MG63 (cell line): ENCODE measurements at regions not wholly inside any gene's neighbourhood (a gene's known extent, or its start where the extent isn't known, plus 50 kb on each side); places are given as distances from the start of the nearest gene placed in this dataset.
"Not testable (repeated sequence)": the region's sequence is repeated elsewhere in the genome, so short reads cannot be mapped to it uniquely, and the experiment has no call there.

Experiments used
- DNase-seq: peaks from one replicate; pipeline ENCODE4 v3.0.0-alpha.2; 2020
- H3K27me3 ChIP-seq: fragments of 250-450 bp; sonication (Bioruptor Pico); 2 replicates; pipeline ENCODE4 v1.5.1; 2020; ENCODE audit warnings: mild to moderate bottlenecking, moderate library complexity
- H3K36me3 ChIP-seq: fragments of 250-450 bp; sonication (Bioruptor Pico); 2 replicates; pipeline ENCODE4 v1.5.1; 2020; ENCODE audit warnings: mild to moderate bottlenecking, moderate library complexity
- H3K4me3 ChIP-seq: fragments of 250-450 bp; sonication (Bioruptor Pico); 2 replicates; pipeline ENCODE4 v1.5.1; 2020; ENCODE audit warnings: mild to moderate bottlenecking, moderate library complexity
- H3K9me3 ChIP-seq: fragments of 250-450 bp; sonication (Bioruptor Pico); 2 replicates; pipeline ENCODE4 v1.5.1; 2020; ENCODE audit warnings: mild to moderate bottlenecking, moderate library complexity

GRCh38 chr22:47620391-47620790 is 857.9 kb downstream of the TBC1D22A start:
- no peak for DNase-seq
- H3K9me3 ChIP-seq: no peaks in the 10 kb centered on the region

GRCh38 chr22:47619631-47620030 is 857.2 kb downstream of the TBC1D22A start:
- Histone ChIP-seq H3K36me3 (no peaks in the 10 kb centered on the region), H3K4me3 (no peak overlapping the region), H3K27me3 (no peaks in the 10 kb centered on the region; the same call in 1 of the 2 replicates), H3K9me3 (no peaks in the 10 kb centered on the region)
- DNase-seq: no peak

More at GRCh38 chr22:47620391-47620790, 857.9 kb downstream of the TBC1D22A start:
- H3K36me3 ChIP-seq: no peaks in the 10 kb centered on the region
- H3K4me3 ChIP-seq: no peak overlapping the region
- H3K27me3 ChIP-seq: no peaks in the 10 kb centered on the region; the same call in 1 of the 2 replicates

GRCh38 chr22:47618180-47619010 is 855.9 kb downstream of the TBC1D22A start:
- DNase-seq: no peak
- no peaks in the 10 kb centered on the region; the same call in 1 of the 2 replicates for H3K27me3 ChIP-seq
- H3K4me3 ChIP-seq: no peak overlapping the region
- no peaks in the 10 kb centered on the region for H3K36me3 ChIP-seq
- no peaks in the 10 kb centered on the region for H3K9me3 ChIP-seq

- no peak overlapping the region for H3K4me3 ChIP-seq
- H3K36me3 ChIP-seq: no peaks in the 10 kb centered on the region
- no peaks in the 10 kb centered on the region; the same call in 1 of the 2 replicates for H3K27me3 ChIP-seq
- DNase-seq: no peak
- H3K9me3 ChIP-seq: no peaks in the 10 kb centered on the region
Measured at GRCh38 chr22:47617186-47617585, 854.7 kb downstream of the TBC1D22A start.

- Histone ChIP-seq H3K4me3 (no peak overlapping the region), H3K36me3 (no peaks in the 10 kb centered on the region), H3K9me3 (no peaks in the 10 kb centered on the region), H3K27me3 (no peaks in the 10 kb centered on the region; the same call in 1 of the 2 replicates)
- no peak for DNase-seq
Measured at GRCh38 chr22:47616396-47617020, 854.1 kb downstream of the TBC1D22A start.

GRCh38 chr22:47615051-47615450 is 852.6 kb downstream of the TBC1D22A start:
- DNase-seq: no peak
- no peak overlapping the region for H3K4me3 ChIP-seq

GRCh38 chr22:47613606-47614350 is 851.3 kb downstream of the TBC1D22A start:
- H3K36me3 ChIP-seq: no peaks in the 10 kb centered on the region
- H3K27me3 ChIP-seq: no peaks in the 10 kb centered on the region; the same call in 1 of the 2 replicates
- no peak for DNase-seq
- no peaks in the 10 kb centered on the region for H3K9me3 ChIP-seq
- H3K4me3 ChIP-seq: no peak overlapping the region

More at GRCh38 chr22:47615051-47615450, 852.6 kb downstream of the TBC1D22A start:
- Histone ChIP-seq H3K9me3 (no peaks in the 10 kb centered on the region), H3K27me3 (no peaks in the 10 kb centered on the region; the same call in 1 of the 2 replicates), H3K36me3 (no peaks in the 10 kb centered on the region)

GRCh38 chr22:47613181-47613580 is 850.7 kb downstream of the TBC1D22A start:
- not testable (repeated sequence) for H3K27me3 ChIP-seq, H3K4me3 ChIP-seq, DNase-seq, H3K9me3 ChIP-seq, H3K36me3 ChIP-seq

- Histone ChIP-seq H3K9me3 (no peaks in the 10 kb centered on the region), H3K27me3 (no peaks in the 10 kb centered on the region), H3K4me3 (no peak overlapping the region), H3K36me3 (no peaks in the 10 kb centered on the region)
- DNase-seq: no peak
Measured at GRCh38 chr22:47612311-47612910, 850.0 kb downstream of the TBC1D22A start.

GRCh38 chr22:47610764-47611163 is 848.3 kb downstream of the TBC1D22A start:
- H3K4me3 ChIP-seq: no peak overlapping the region
- H3K27me3 ChIP-seq: no peaks in the 10 kb centered on the region
- no peaks in the 10 kb centered on the region for H3K9me3 ChIP-seq
- DNase-seq: no peak
- no peaks in the 10 kb centered on the region for H3K36me3 ChIP-seq

- no peak for DNase-seq
- no peaks in the 10 kb centered on the region for H3K9me3 ChIP-seq
- H3K36me3 ChIP-seq: no peaks in the 10 kb centered on the region
- H3K27me3 ChIP-seq: no peaks in the 10 kb centered on the region
- no peak overlapping the region for H3K4me3 ChIP-seq
Measured at GRCh38 chr22:47610281-47610680, 847.8 kb downstream of the TBC1D22A start.

GRCh38 chr22:47609653-47610052 is 847.2 kb downstream of the TBC1D22A start:
- Histone ChIP-seq H3K4me3 (no peak overlapping the region), H3K9me3 (no peaks in the 10 kb centered on the region), H3K27me3 (no peaks in the 10 kb centered on the region), H3K36me3 (no peaks in the 10 kb centered on the region)
- no peak for DNase-seq

GRCh38 chr22:47608421-47608820 is 846.0 kb downstream of the TBC1D22A start:
- Histone ChIP-seq H3K4me3 (no peak overlapping the region), H3K9me3 (no peaks in the 10 kb centered on the region), H3K27me3 (no peaks in the 10 kb centered on the region), H3K36me3 (no peaks in the 10 kb centered on the region)
- no peak for DNase-seq

GRCh38 chr22:47607486-47607885 is 845.0 kb downstream of the TBC1D22A start:
- DNase-seq: no peak
- no peaks in the 10 kb centered on the region for H3K9me3 ChIP-seq

GRCh38 chr22:47606426-47606825 is 844.0 kb downstream of the TBC1D22A start:
- no peaks in the 10 kb centered on the region for H3K36me3 ChIP-seq
- DNase-seq: no peak
- no peaks in the 10 kb centered on the region for H3K9me3 ChIP-seq
- no peak overlapping the region for H3K4me3 ChIP-seq
- no peaks in the 10 kb centered on the region for H3K27me3 ChIP-seq

More at GRCh38 chr22:47607486-47607885, 845.0 kb downstream of the TBC1D22A start:
- Histone ChIP-seq H3K4me3 (no peak overlapping the region), H3K27me3 (no peaks in the 10 kb centered on the region), H3K36me3 (no peaks in the 10 kb centered on the region)

- Histone ChIP-seq H3K27me3 (no peaks in the 10 kb centered on the region), H3K36me3 (no peaks in the 10 kb centered on the region), H3K9me3 (no peaks in the 10 kb centered on the region), H3K4me3 (no peak overlapping the region)
- DNase-seq: no peak
Measured at GRCh38 chr22:47605886-47606285, 843.4 kb downstream of the TBC1D22A start.

- H3K36me3 ChIP-seq: no peaks in the 10 kb centered on the region
- no peak overlapping the region for H3K4me3 ChIP-seq
- no peaks in the 10 kb centered on the region for H3K9me3 ChIP-seq
- no peaks in the 10 kb centered on the region for H3K27me3 ChIP-seq
- DNase-seq: no peak
Measured at GRCh38 chr22:47605441-47605840, 843.0 kb downstream of the TBC1D22A start.
